ENCODE measurements at regions not wholly inside any gene's neighbourhood (a gene's known extent, or its start where the extent isn't known, plus 50 kb on each side); places are given as distances from the start of the nearest gene placed in this dataset.

- Histone ChIP-seq H2AFZ (ENCODE audit: low read length) (no peak overlapping the region), H4K20me1 (ENCODE audit: insufficient read depth, low read length) (no peaks in the 10 kb centered on the region), H3K4me1 (ENCODE audit: insufficient read depth, low read length, severe bottlenecking) (no peaks in the 10 kb centered on the region), H3K4me2 (ENCODE audit: low read length) (no peak overlapping the region), H3K9me3 (ENCODE audit: low read length) (no peaks in the 10 kb centered on the region), H3K9ac (ENCODE audit: low read length) (no peak overlapping the region), H3K4me3 (ENCODE audit: low read depth, low read length, poor library complexity, severe bottlenecking) (no peak overlapping the region), H3K9me2 (ENCODE audit: low read depth, low read length) (no peaks in the 10 kb centered on the region), H3K27ac (ENCODE audit: low read depth, low read length, poor library complexity, severe bottlenecking) (no peak overlapping the region), H3K27me3 (ENCODE audit: insufficient read depth, low read length) (no peaks in the 10 kb centered on the region), H3F3A (ENCODE audit: insufficient read depth, low read length) (no peaks in the 10 kb centered on the region), H3K36me3 (ENCODE audit: insufficient read depth, low read length) (no peaks in the 10 kb centered on the region), H3K79me2 (ENCODE audit: insufficient read depth, low read length) (no peaks in the 10 kb centered on the region)
- no peak for TF ChIP-seq CTCF (IDR thresholded peaks at IDR 0.05; ENCODE audit: low read length)
These were observed 909.4 kb downstream of the ADGRL2 start for GRCh38 chr1:82710091-82710490.

- no peak overlapping the region for H3K4me2 ChIP-seq (ENCODE audit: low read length)
- H3K27me3 ChIP-seq (ENCODE audit: insufficient read depth, low read length), result no peaks in the 10 kb centered on the region
- H4K20me1 ChIP-seq (ENCODE audit: insufficient read depth, low read length), result no peaks in the 10 kb centered on the region
- no peaks in the 10 kb centered on the region for H3K9me2 ChIP-seq (ENCODE audit: low read depth, low read length)
- no peaks in the 10 kb centered on the region for H3F3A ChIP-seq (ENCODE audit: insufficient read depth, low read length)
- no peak overlapping the region for H3K4me3 ChIP-seq (ENCODE audit: low read depth, low read length, poor library complexity, severe bottlenecking)
- no peaks in the 10 kb centered on the region for H3K4me1 ChIP-seq (ENCODE audit: insufficient read depth, low read length, severe bottlenecking)
- no peak overlapping the region for H3K9ac ChIP-seq (ENCODE audit: low read length)
- TF ChIP-seq EZH2 (IDR thresholded peaks at IDR 0.05; ENCODE audit: borderline replicate concordance, low read length), result no peak
- no peak for TF ChIP-seq CTCF (IDR thresholded peaks at IDR 0.05; ENCODE audit: low read length)
- no peaks in the 10 kb centered on the region for H3K79me2 ChIP-seq (ENCODE audit: insufficient read depth, low read length)
- no peak overlapping the region for H2AFZ ChIP-seq (ENCODE audit: low read length)
- no peaks in the 10 kb centered on the region for H3K9me3 ChIP-seq (ENCODE audit: low read length)
- H3K36me3 ChIP-seq (ENCODE audit: insufficient read depth, low read length), result no peaks in the 10 kb centered on the region
- no peak overlapping the region for H3K27ac ChIP-seq (ENCODE audit: low read depth, low read length, poor library complexity, severe bottlenecking)
These were observed 906.9 kb downstream of the ADGRL2 start for GRCh38 chr1:82707681-82708080.

- H4K20me1 ChIP-seq (ENCODE audit: insufficient read depth, low read length), result no peaks in the 10 kb centered on the region
- H3K4me3 ChIP-seq (ENCODE audit: low read depth, low read length, poor library complexity, severe bottlenecking), result no peak overlapping the region
- no peaks in the 10 kb centered on the region for H3K79me2 ChIP-seq (ENCODE audit: insufficient read depth, low read length)
- H3K27ac ChIP-seq (ENCODE audit: low read depth, low read length, poor library complexity, severe bottlenecking), result no peak overlapping the region
- H3K9me2 ChIP-seq (ENCODE audit: low read depth, low read length), result no peaks in the 10 kb centered on the region
- no peaks in the 10 kb centered on the region for H3K9me3 ChIP-seq (ENCODE audit: low read length)
- H3F3A ChIP-seq (ENCODE audit: insufficient read depth, low read length), result no peaks in the 10 kb centered on the region
- H3K36me3 ChIP-seq (ENCODE audit: insufficient read depth, low read length), result no peaks in the 10 kb centered on the region
- H3K27me3 ChIP-seq (ENCODE audit: insufficient read depth, low read length), result no peaks in the 10 kb centered on the region
- H3K4me1 ChIP-seq (ENCODE audit: insufficient read depth, low read length, severe bottlenecking), result no peaks in the 10 kb centered on the region
- H3K9ac ChIP-seq (ENCODE audit: low read length), result no peak overlapping the region
- no peak for TF ChIP-seq EZH2 (IDR thresholded peaks at IDR 0.05; ENCODE audit: borderline replicate concordance, low read length)
- TF ChIP-seq CTCF (IDR thresholded peaks at IDR 0.05; ENCODE audit: low read length), result no peak
- H3K4me2 ChIP-seq (ENCODE audit: low read length), result no peak overlapping the region
- no peak overlapping the region for H2AFZ ChIP-seq (ENCODE audit: low read length)
These were observed 906.0 kb downstream of the ADGRL2 start for GRCh38 chr1:82706741-82707140.
